ENCODE measurements at regions not wholly inside any gene's neighbourhood (a gene's known extent, or its start where the extent isn't known, plus 50 kb on each side); places are given as distances from the start of the nearest gene placed in this dataset.
A peak's percentile ranks its signal among the peaks of the same experiment; 100 is the strongest.

GRCh38 chrY:20990869-20991548, 235.1 kb downstream of the RPS4Y2 start:
- Histone ChIP-seq H3K4me1 (ENCODE audit: insufficient read depth, poor library complexity, severe bottlenecking) (no peaks in the 10 kb centered on the region), H3K27ac (ENCODE audit: poor library complexity, severe bottlenecking) (no peak overlapping the region), H3K4me3 (ENCODE audit: severe bottlenecking) (no peak overlapping the region), H3K36me3 (ENCODE audit: low read depth) (no peaks in the 10 kb centered on the region), H3K27me3 (ENCODE audit: insufficient read depth, poor library complexity, severe bottlenecking) (no peaks in the 10 kb centered on the region), H3K9me3 (ENCODE audit: severe bottlenecking) (no peaks in the 10 kb centered on the region)
- TF ChIP-seq, protein P1, sequence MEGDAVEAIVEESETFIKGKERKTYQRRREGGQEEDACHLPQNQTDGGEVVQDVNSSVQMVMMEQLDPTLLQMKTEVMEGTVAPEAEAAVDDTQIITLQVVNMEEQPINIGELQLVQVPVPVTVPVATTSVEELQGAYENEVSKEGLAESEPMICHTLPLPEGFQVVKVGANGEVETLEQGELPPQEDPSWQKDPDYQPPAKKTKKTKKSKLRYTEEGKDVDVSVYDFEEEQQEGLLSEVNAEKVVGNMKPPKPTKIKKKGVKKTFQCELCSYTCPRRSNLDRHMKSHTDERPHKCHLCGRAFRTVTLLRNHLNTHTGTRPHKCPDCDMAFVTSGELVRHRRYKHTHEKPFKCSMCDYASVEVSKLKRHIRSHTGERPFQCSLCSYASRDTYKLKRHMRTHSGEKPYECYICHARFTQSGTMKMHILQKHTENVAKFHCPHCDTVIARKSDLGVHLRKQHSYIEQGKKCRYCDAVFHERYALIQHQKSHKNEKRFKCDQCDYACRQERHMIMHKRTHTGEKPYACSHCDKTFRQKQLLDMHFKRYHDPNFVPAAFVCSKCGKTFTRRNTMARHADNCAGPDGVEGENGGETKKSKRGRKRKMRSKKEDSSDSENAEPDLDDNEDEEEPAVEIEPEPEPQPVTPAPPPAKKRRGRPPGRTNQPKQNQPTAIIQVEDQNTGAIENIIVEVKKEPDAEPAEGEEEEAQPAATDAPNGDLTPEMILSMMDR (IDR thresholded peaks at IDR 0.05; ENCODE audit: poor library complexity, severe bottlenecking) = no peak
- ATAC-seq (ENCODE audit: low read depth) (peak; percentile 75), DNase-seq (ENCODE audit: low spot score) (no peak)

GRCh38 chrY:20997355-20997754, 241.4 kb downstream of the RPS4Y2 start:
- no peak overlapping the region for H3K27ac ChIP-seq (ENCODE audit: poor library complexity, severe bottlenecking)
- H3K4me3 ChIP-seq (ENCODE audit: severe bottlenecking) = no peak overlapping the region
- TF ChIP-seq, protein P1 (IDR thresholded peaks at IDR 0.05; ENCODE audit: poor library complexity, severe bottlenecking) = no peak
- no peaks in the 10 kb centered on the region for H3K36me3 ChIP-seq (ENCODE audit: low read depth)
- H3K4me1 ChIP-seq (ENCODE audit: insufficient read depth, poor library complexity, severe bottlenecking) = no peaks in the 10 kb centered on the region
- H3K27me3 ChIP-seq (ENCODE audit: insufficient read depth, poor library complexity, severe bottlenecking) = no peaks in the 10 kb centered on the region
- DNase-seq (ENCODE audit: low spot score) (no peak), ATAC-seq (ENCODE audit: low read depth) (no peak)
- H3K9me3 ChIP-seq (ENCODE audit: severe bottlenecking) = no peaks in the 10 kb centered on the region

- TF ChIP-seq, protein P1 (IDR thresholded peaks at IDR 0.05; ENCODE audit: poor library complexity, severe bottlenecking) = no peak
- H3K4me3 ChIP-seq (ENCODE audit: severe bottlenecking) = no peak overlapping the region
- H3K36me3 ChIP-seq (ENCODE audit: low read depth) = no peaks in the 10 kb centered on the region
- no peak for ATAC-seq (ENCODE audit: low read depth)
- no peaks in the 10 kb centered on the region for H3K9me3 ChIP-seq (ENCODE audit: severe bottlenecking)
- no peaks in the 10 kb centered on the region for H3K4me1 ChIP-seq (ENCODE audit: insufficient read depth, poor library complexity, severe bottlenecking)
- DNase-seq (ENCODE audit: low spot score) = no peak
- no peak overlapping the region for H3K27ac ChIP-seq (ENCODE audit: poor library complexity, severe bottlenecking)
- H3K27me3 ChIP-seq (ENCODE audit: insufficient read depth, poor library complexity, severe bottlenecking) = no peaks in the 10 kb centered on the region
Measured at GRCh38 chrY:20998016-20998415, 242.1 kb downstream of the RPS4Y2 start.

- ATAC-seq (ENCODE audit: low read depth) = no peak
- no peaks in the 10 kb centered on the region for H3K27me3 ChIP-seq (ENCODE audit: insufficient read depth, poor library complexity, severe bottlenecking)
Measured at GRCh38 chrY:20998483-20998882, 242.6 kb downstream of the RPS4Y2 start.

GRCh38 chrY:21001102-21001501, 245.2 kb downstream of the RPS4Y2 start:
- Histone ChIP-seq H3K9me3 (ENCODE audit: severe bottlenecking) (no peaks in the 10 kb centered on the region), H3K4me3 (ENCODE audit: severe bottlenecking) (no peak overlapping the region), H3K27me3 (ENCODE audit: insufficient read depth, poor library complexity, severe bottlenecking) (no peaks in the 10 kb centered on the region), H3K36me3 (ENCODE audit: low read depth) (no peaks in the 10 kb centered on the region), H3K4me1 (ENCODE audit: insufficient read depth, poor library complexity, severe bottlenecking) (no peaks in the 10 kb centered on the region), H3K27ac (ENCODE audit: poor library complexity, severe bottlenecking) (no peak overlapping the region)
- DNase-seq (ENCODE audit: low spot score) (no peak), ATAC-seq (ENCODE audit: low read depth) (no peak)
- TF ChIP-seq, protein P1 (IDR thresholded peaks at IDR 0.05; ENCODE audit: poor library complexity, severe bottlenecking) = no peak

More at GRCh38 chrY:20998483-20998882, 242.6 kb downstream of the RPS4Y2 start:
- Histone ChIP-seq H3K4me3 (ENCODE audit: severe bottlenecking) (no peak overlapping the region), H3K9me3 (ENCODE audit: severe bottlenecking) (no peaks in the 10 kb centered on the region), H3K4me1 (ENCODE audit: insufficient read depth, poor library complexity, severe bottlenecking) (no peaks in the 10 kb centered on the region), H3K36me3 (ENCODE audit: low read depth) (no peaks in the 10 kb centered on the region), H3K27ac (ENCODE audit: poor library complexity, severe bottlenecking) (no peak overlapping the region)
- TF ChIP-seq, protein P1 (IDR thresholded peaks at IDR 0.05; ENCODE audit: poor library complexity, severe bottlenecking) = no peak
- no peak for DNase-seq (ENCODE audit: low spot score)
